ENCODE measurements at regions not wholly inside any gene's neighbourhood (a gene's known extent, or its start where the extent isn't known, plus 50 kb on each side); places are given as distances from the start of the nearest gene placed in this dataset.

GRCh38 chr13:90808838-90809237 is 538.6 kb upstream of the MIR17HG start:
- intact Hi-C loops (cut with DNase I) = no loop called here
- Histone ChIP-seq H3K4me1 (no peaks in the 10 kb centered on the region), H3K4me3 (no peak overlapping the region), H3K27me3 (ENCODE audit: low read depth) (no peaks in the 10 kb centered on the region), H3K9me3 (no peaks in the 10 kb centered on the region), H3K27ac (no peak overlapping the region), H3K36me3 (no peaks in the 10 kb centered on the region)
- ATAC-seq = no peak
- TF ChIP-seq, protein P1, sequence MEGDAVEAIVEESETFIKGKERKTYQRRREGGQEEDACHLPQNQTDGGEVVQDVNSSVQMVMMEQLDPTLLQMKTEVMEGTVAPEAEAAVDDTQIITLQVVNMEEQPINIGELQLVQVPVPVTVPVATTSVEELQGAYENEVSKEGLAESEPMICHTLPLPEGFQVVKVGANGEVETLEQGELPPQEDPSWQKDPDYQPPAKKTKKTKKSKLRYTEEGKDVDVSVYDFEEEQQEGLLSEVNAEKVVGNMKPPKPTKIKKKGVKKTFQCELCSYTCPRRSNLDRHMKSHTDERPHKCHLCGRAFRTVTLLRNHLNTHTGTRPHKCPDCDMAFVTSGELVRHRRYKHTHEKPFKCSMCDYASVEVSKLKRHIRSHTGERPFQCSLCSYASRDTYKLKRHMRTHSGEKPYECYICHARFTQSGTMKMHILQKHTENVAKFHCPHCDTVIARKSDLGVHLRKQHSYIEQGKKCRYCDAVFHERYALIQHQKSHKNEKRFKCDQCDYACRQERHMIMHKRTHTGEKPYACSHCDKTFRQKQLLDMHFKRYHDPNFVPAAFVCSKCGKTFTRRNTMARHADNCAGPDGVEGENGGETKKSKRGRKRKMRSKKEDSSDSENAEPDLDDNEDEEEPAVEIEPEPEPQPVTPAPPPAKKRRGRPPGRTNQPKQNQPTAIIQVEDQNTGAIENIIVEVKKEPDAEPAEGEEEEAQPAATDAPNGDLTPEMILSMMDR (IDR thresholded peaks at IDR 0.05) = no peak
- no peak for DNase-seq

GRCh38 chr13:90824032-90824431 is 523.5 kb upstream of the MIR17HG start:
- intact Hi-C loops (cut with DNase I) = no loop called here
- ATAC-seq = no peak
- no peaks in the 10 kb centered on the region for H3K27me3 ChIP-seq (ENCODE audit: low read depth)

GRCh38 chr13:90826688-90827087 is 520.8 kb upstream of the MIR17HG start:
- intact Hi-C loops (cut with DNase I) = no loop called here
- TF ChIP-seq, protein P1 (IDR thresholded peaks at IDR 0.05) = no peak
- Histone ChIP-seq H3K9me3 (no peaks in the 10 kb centered on the region), H3K27me3 (ENCODE audit: low read depth) (no peaks in the 10 kb centered on the region), H3K4me1 (no peaks in the 10 kb centered on the region), H3K27ac (no peak overlapping the region), H3K4me3 (no peak overlapping the region), H3K36me3 (no peaks in the 10 kb centered on the region)
- ATAC-seq = no peak
- no peak for DNase-seq

More at GRCh38 chr13:90824032-90824431, 523.5 kb upstream of the MIR17HG start:
- no peaks in the 10 kb centered on the region for H3K9me3 ChIP-seq
- no peak overlapping the region for H3K4me3 ChIP-seq
- DNase-seq = no peak
- no peak overlapping the region for H3K27ac ChIP-seq
- H3K4me1 ChIP-seq = no peaks in the 10 kb centered on the region
- H3K36me3 ChIP-seq = no peaks in the 10 kb centered on the region
- TF ChIP-seq, protein P1 (IDR thresholded peaks at IDR 0.05) = no peak

DNA sequence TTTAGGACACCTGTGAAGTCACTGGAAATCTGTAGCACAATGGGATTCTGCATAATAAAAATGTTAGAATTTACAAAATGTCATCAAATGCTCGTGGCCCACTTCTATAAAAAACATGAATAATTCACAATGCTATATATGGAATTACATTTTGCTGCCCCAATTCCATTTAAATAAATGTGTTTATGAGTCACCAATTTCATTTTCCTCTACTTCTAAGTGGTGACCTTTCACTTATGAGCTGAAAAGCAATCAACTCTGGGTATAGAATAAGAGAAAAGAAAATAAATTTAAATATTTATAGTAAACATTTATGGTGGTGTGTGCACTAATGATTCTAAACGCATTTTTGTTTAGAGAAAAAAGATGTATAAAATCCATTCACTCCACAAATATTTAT is 516.7 kb upstream of the MIR17HG start:
- no peak overlapping the region for H3K27ac ChIP-seq
- H3K4me1 ChIP-seq = no peaks in the 10 kb centered on the region
- DNase-seq = no peak
- no peak for ATAC-seq
- no peaks in the 10 kb centered on the region for H3K9me3 ChIP-seq
- H3K36me3 ChIP-seq = no peaks in the 10 kb centered on the region
- H3K4me3 ChIP-seq = no peak overlapping the region
- no peaks in the 10 kb centered on the region for H3K27me3 ChIP-seq (ENCODE audit: low read depth)
- intact Hi-C loops (cut with DNase I) = no loop called here
- TF ChIP-seq, protein P1 (IDR thresholded peaks at IDR 0.05) = no peak

- no peaks in the 10 kb centered on the region for H3K27me3 ChIP-seq (ENCODE audit: low read depth)
- H3K9me3 ChIP-seq = no peaks in the 10 kb centered on the region
- no peaks in the 10 kb centered on the region for H3K36me3 ChIP-seq
- DNase-seq (no peak), ATAC-seq (no peak)
- no peak overlapping the region for H3K4me3 ChIP-seq
- no peaks in the 10 kb centered on the region for H3K4me1 ChIP-seq
- intact Hi-C loops (cut with DNase I) = no loop called here
- H3K27ac ChIP-seq = no peak overlapping the region
- TF ChIP-seq, protein P1 (IDR thresholded peaks at IDR 0.05) = no peak
These were observed 513.5 kb upstream of the MIR17HG start for GRCh38 chr13:90833951-90834350.

DNA sequence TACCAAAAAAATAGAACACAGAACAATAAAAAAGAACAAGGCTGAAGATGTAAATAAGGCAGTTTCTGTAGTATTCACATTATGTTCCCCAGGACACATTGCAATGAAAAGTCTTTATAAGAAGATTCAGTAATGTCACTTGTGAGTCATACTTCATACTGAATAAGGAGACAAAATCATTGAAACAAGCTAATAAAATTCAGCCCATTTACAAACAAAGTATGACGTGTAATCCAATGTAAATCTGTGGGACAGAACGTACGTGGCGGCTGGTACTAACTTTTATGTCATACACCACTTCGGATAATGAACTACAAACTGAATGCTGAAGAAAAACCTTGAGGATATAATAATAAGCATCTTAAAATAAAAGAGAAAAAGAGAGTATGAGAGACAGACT is 512.8 kb upstream of the MIR17HG start:
- no peak overlapping the region for H3K4me3 ChIP-seq

More for the DNA sequence above, 512.8 kb upstream of the MIR17HG start:
- TF ChIP-seq, protein P1 (IDR thresholded peaks at IDR 0.05) = no peak
- Histone ChIP-seq H3K4me1 (no peaks in the 10 kb centered on the region), H3K36me3 (no peaks in the 10 kb centered on the region), H3K27ac (no peak overlapping the region), H3K27me3 (ENCODE audit: low read depth) (no peaks in the 10 kb centered on the region), H3K9me3 (no peaks in the 10 kb centered on the region)
- ATAC-seq = no peak
- intact Hi-C loops (cut with DNase I) = no loop called here
- no peak for DNase-seq

Data from lower lobe of right lung (tissue), 2 donors.